H9 (cell line): ENCODE measurements at regions not wholly inside any gene's neighbourhood (a gene's known extent, or its start where the extent isn't known, plus 50 kb on each side); places are given as distances from the start of the nearest gene placed in this dataset.

Experiments
- DNase-seq: peaks from one replicate; pipeline ENCODE4 v3.0.0-alpha.2; 2017
- H2AFZ ChIP-seq: one replicate; pipeline ENCODE4 v1.6.1; 2013; ENCODE audit warnings: mild to moderate bottlenecking, low read length, control low read depth, moderate library complexity
- H2AK5ac ChIP-seq: 2 replicates; pipeline ENCODE4 v1.6.1; 2013; ENCODE audit warnings: low read length, control low read depth, mixed read lengths; ENCODE audit not compliant: insufficient read length
- H2BK120ac ChIP-seq: one replicate; pipeline ENCODE4 v1.6.1; 2013; ENCODE audit warnings: low read depth, mild to moderate bottlenecking, low read length, control low read depth, inconsistent platforms; ENCODE audit not compliant: poor library complexity, severe bottlenecking
- H2BK12ac ChIP-seq: 2 replicates; pipeline ENCODE4 v1.6.1; 2013; ENCODE audit warnings: low read length, control low read depth, mixed read lengths, low read depth; ENCODE audit not compliant: insufficient read length
- H2BK15ac ChIP-seq: 2 replicates; pipeline ENCODE4 v1.6.1; 2013; ENCODE audit warnings: low read depth, low read length, control low read depth
- H2BK20ac ChIP-seq: one replicate; pipeline ENCODE4 v1.6.1; 2013; ENCODE audit warnings: low read depth, mild to moderate bottlenecking, low read length, control low read depth, inconsistent platforms; ENCODE audit not compliant: poor library complexity, severe bottlenecking
- H2BK5ac ChIP-seq: 2 replicates; pipeline ENCODE4 v1.6.1; 2013; ENCODE audit warnings: low read length, control low read depth, mixed read lengths; ENCODE audit not compliant: insufficient read length
- H3K14ac ChIP-seq: 2 replicates; pipeline ENCODE4 v1.6.1; 2013; ENCODE audit warnings: low read length, control low read depth; ENCODE audit not compliant: insufficient read depth
- H3K18ac ChIP-seq: 2 replicates; pipeline ENCODE4 v1.6.1; 2013; ENCODE audit warnings: low read depth, mild to moderate bottlenecking, mixed read lengths, low read length, control low read depth; ENCODE audit not compliant: insufficient read length
- H3K23ac ChIP-seq: 2 replicates; pipeline ENCODE4 v1.6.1; 2013; ENCODE audit warnings: low read length, control low read depth, mixed read lengths, low read depth; ENCODE audit not compliant: insufficient read length
- H3K23me2 ChIP-seq: 2 replicates; pipeline ENCODE4 v1.6.1; 2013; ENCODE audit warnings: low read depth, mild to moderate bottlenecking, mixed read lengths, low read length, control low read depth; ENCODE audit not compliant: insufficient read length, poor library complexity, severe bottlenecking
- H3K27ac ChIP-seq: 2 replicates; pipeline ENCODE4 v1.5.1; 2013; ENCODE audit warnings: low read length, control low read depth, mixed read lengths, low read depth; ENCODE audit not compliant: insufficient read length
- H3K27me3 ChIP-seq: 2 replicates; pipeline ENCODE4 v1.6.1; 2013; ENCODE audit warnings: low read length, control low read depth, inconsistent platforms; ENCODE audit not compliant: insufficient read depth
- H3K4ac ChIP-seq: 2 replicates; pipeline ENCODE4 v1.6.1; 2013; ENCODE audit warnings: low read depth, mild to moderate bottlenecking, control low read depth, inconsistent platforms, low read length, moderate library complexity
- H3K4me1 ChIP-seq: 2 replicates; pipeline ENCODE4 v1.6.1; 2013; ENCODE audit warnings: low read length, control low read depth, inconsistent platforms; ENCODE audit not compliant: insufficient read depth
- H3K4me2 ChIP-seq: 2 replicates; pipeline ENCODE4 v1.6.1; 2013; ENCODE audit warnings: low read length, control low read depth, mixed read lengths; ENCODE audit not compliant: insufficient read length, insufficient read depth
- H3K56ac ChIP-seq: 2 replicates; pipeline ENCODE4 v1.6.1; 2013; ENCODE audit warnings: low read depth, mild to moderate bottlenecking, mixed read lengths, low read length, control low read depth; ENCODE audit not compliant: insufficient read length
- H3K79me1 ChIP-seq: 2 replicates; pipeline ENCODE4 v1.6.1; 2013; ENCODE audit warnings: low read depth, mild to moderate bottlenecking, moderate library complexity, low read length, control low read depth, inconsistent platforms; ENCODE audit not compliant: insufficient read depth, poor library complexity, severe bottlenecking
- H3K79me2 ChIP-seq: 2 replicates; pipeline ENCODE4 v1.6.1; 2013; ENCODE audit warnings: low read length, control low read depth, inconsistent platforms; ENCODE audit not compliant: insufficient read depth
- H3K9ac ChIP-seq: 2 replicates; pipeline ENCODE4 v1.6.1; 2013; ENCODE audit warnings: low read length, control low read depth, mixed read lengths; ENCODE audit not compliant: insufficient read length; ENCODE audit errors: extremely low read depth
- H3K9me3 ChIP-seq: one replicate; pipeline ENCODE4 v1.6.1; 2013; ENCODE audit warnings: low read depth, low read length, inconsistent platforms; ENCODE audit not compliant: control insufficient read depth
- H3T11ph ChIP-seq: one replicate; pipeline ENCODE4 v1.6.1; 2013; ENCODE audit warnings: mild to moderate bottlenecking, low read length, control low read depth, inconsistent platforms
- H4K20me1 ChIP-seq: one replicate; pipeline ENCODE4 v1.6.1; 2013; ENCODE audit not compliant: control insufficient read depth, insufficient read length, insufficient read depth
- H4K5ac ChIP-seq: 2 replicates; pipeline ENCODE4 v1.6.1; 2013; ENCODE audit warnings: low read depth, mild to moderate bottlenecking, mixed read lengths, low read length, control low read depth; ENCODE audit not compliant: insufficient read length
- H4K8ac ChIP-seq: replicated peaks from 2 replicates; pipeline ENCODE4 v1.6.1; 2013; ENCODE audit warnings: low read length, control low read depth, mixed read lengths, low read depth; ENCODE audit not compliant: insufficient read length
- H4K91ac ChIP-seq: 2 replicates; pipeline ENCODE4 v1.6.1; 2013; ENCODE audit warnings: low read depth, mild to moderate bottlenecking, moderate library complexity, mixed read lengths, low read length, control low read depth; ENCODE audit not compliant: insufficient read length
- H3K27ac Mint-ChIP-seq, 3 experiments: 2 replicates in 2 of 3; 3 replicates in 1 of 3; pipeline ENCODE4 v1.8.0; 2020 to 2021; ENCODE audit warnings: mixed read lengths in 3 of 3, mild to moderate bottlenecking in 1 of 3, moderate library complexity in 1 of 3
- H3K27me3 Mint-ChIP-seq: 2 replicates; pipeline ENCODE4 v1.8.0; 2021; ENCODE audit warnings: low read depth, mild to moderate bottlenecking, moderate library complexity, mixed read lengths
- H3K36me3 Mint-ChIP-seq, 3 experiments: 2 replicates in 2 of 3; 3 replicates in 1 of 3; pipeline ENCODE4 v1.8.0; 2020 to 2021; ENCODE audit warnings: low read depth in 3 of 3, mixed read lengths in 3 of 3; ENCODE audit not compliant: insufficient read depth in 1 of 3
- H3K4me1 Mint-ChIP-seq, 2 experiments: 2 replicates each; pipeline ENCODE4 v1.8.0; 2020; ENCODE audit warnings: mixed read lengths in 2 of 2
- H3K4me3 Mint-ChIP-seq, 2 experiments: 2 replicates in 1 of 2; 3 replicates in 1 of 2; pipeline ENCODE4 v1.8.0; 2020 to 2021; ENCODE audit warnings: mild to moderate bottlenecking in 2 of 2, mixed read lengths in 2 of 2, moderate library complexity in 1 of 2
- H3K9me3 Mint-ChIP-seq, 2 experiments: 2 replicates in 1 of 2; 3 replicates in 1 of 2; pipeline ENCODE4 v1.8.0; 2020; ENCODE audit warnings: mild to moderate bottlenecking in 2 of 2, mixed read lengths in 2 of 2, moderate library complexity in 1 of 2
- WGBS: extraction: QIAGEN DNeasy Blood & Tissue Kit; methylation state at CpG from one replicate; pipeline ENCODE4 v1.1.7; 2013; ENCODE audit warnings: missing lambda C conversion rate, low lambda C conversion rate, mixed read lengths; ENCODE audit not compliant: insufficient read length; ENCODE audit errors: extremely low coverage; 5-methylcytosine and 5-hydroxymethylcytosine counted together
- TF ChIP-seq, protein P1 (sequence below): fragments of 200-600 bp; sonication (generic); conservative IDR thresholded peaks from 3 replicates; pipeline ENCODE4 v1.8.0; 2021; ENCODE audit warnings: antibody characterized with exemption, mild to moderate bottlenecking

DNA sequence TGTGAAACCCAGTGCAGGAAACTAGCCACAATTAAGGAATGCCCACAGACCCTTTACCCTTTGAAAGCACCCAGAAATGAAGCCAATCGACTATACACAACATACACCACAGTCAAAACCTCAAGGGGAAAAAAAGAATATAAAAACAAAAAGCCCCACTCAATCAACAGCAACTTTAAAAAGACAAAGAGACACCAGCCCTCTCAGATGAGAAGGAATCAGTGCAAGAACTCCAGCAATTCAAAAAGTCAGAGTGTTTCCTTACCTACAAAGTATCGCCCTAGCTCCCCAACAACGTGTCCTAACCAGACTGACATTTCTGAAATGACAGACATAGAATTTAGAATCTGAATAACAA, 147.7 kb downstream of the CHD1L start:
- Histone ChIP-seq H3K27ac (no peak overlapping the region), H2BK20ac (no peak overlapping the region), H3K18ac (no peak overlapping the region), H2BK12ac (no peak overlapping the region), H4K5ac (no peak overlapping the region), H3K79me1 (no peaks in the 10 kb centered on the region), H3K14ac (no peak overlapping the region), H3K79me2 (no peaks in the 10 kb centered on the region), H3K4me1 (no peaks in the 10 kb centered on the region), H3T11ph (no peak overlapping the region), H4K91ac (no peak overlapping the region), H2BK120ac (no peak overlapping the region), H3K27me3 (no peaks in the 10 kb centered on the region), H3K4ac (no peak overlapping the region), H3K9ac (no peak overlapping the region), H2AK5ac (no peak overlapping the region), H2BK5ac (no peak overlapping the region), H3K9me3 (no peaks in the 10 kb centered on the region), H2BK15ac (no peak overlapping the region), H3K23me2 (no peaks in the 10 kb centered on the region), H3K4me2 (no peak overlapping the region), H2AFZ (no peak overlapping the region), H4K20me1 (no peaks in the 10 kb centered on the region), H3K23ac (no peak overlapping the region), H4K8ac (no peak overlapping the region), H3K56ac (no peak overlapping the region)
- Mint-ChIP-seq H3K36me3 (no peaks in the 10 kb centered on the region; a peak in 1 of 7 replicates), H3K4me1 (peaks cover 7 to 12% of the 10 kb centered on the region in 2 experiments), H3K9me3 (peaks cover 8% of the 10 kb centered on the region in 2 experiments; a peak in 4 of 5 replicates), H3K27ac (peak overlapping the region in 1 of 3 experiments; percentile 53; a peak in 2 of 7 replicates), H3K27me3 (peaks cover 3% of the 10 kb centered on the region), H3K4me3 (no peak overlapping the region)
- no CpG with 5 or more reads among the region's 3 CpGs for WGBS
- no peak for DNase-seq
- TF ChIP-seq, protein P1, sequence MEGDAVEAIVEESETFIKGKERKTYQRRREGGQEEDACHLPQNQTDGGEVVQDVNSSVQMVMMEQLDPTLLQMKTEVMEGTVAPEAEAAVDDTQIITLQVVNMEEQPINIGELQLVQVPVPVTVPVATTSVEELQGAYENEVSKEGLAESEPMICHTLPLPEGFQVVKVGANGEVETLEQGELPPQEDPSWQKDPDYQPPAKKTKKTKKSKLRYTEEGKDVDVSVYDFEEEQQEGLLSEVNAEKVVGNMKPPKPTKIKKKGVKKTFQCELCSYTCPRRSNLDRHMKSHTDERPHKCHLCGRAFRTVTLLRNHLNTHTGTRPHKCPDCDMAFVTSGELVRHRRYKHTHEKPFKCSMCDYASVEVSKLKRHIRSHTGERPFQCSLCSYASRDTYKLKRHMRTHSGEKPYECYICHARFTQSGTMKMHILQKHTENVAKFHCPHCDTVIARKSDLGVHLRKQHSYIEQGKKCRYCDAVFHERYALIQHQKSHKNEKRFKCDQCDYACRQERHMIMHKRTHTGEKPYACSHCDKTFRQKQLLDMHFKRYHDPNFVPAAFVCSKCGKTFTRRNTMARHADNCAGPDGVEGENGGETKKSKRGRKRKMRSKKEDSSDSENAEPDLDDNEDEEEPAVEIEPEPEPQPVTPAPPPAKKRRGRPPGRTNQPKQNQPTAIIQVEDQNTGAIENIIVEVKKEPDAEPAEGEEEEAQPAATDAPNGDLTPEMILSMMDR: 0 out of 3 replicates have a peak, but pooled peaks have one; percentile 3
